C4-2B (cell line): ENCODE measurements at regions not wholly inside any gene's neighbourhood (a gene's known extent, or its start where the extent isn't known, plus 50 kb on each side); places are given as distances from the start of the nearest gene placed in this dataset.

ENCODE experiments used
- ZFX ChIP-seq: fragments of 450-650 bp; IDR thresholded peaks from 2 replicates; pipeline ENCODE4 v1.6.1; 2017
- TF ChIP-seq, protein P1 (sequence below): fragments of 450-650 bp; conservative IDR thresholded peaks from 2 replicates; pipeline ENCODE4 v1.5.1; 2017; ENCODE audit warnings: mild to moderate bottlenecking

DNA sequence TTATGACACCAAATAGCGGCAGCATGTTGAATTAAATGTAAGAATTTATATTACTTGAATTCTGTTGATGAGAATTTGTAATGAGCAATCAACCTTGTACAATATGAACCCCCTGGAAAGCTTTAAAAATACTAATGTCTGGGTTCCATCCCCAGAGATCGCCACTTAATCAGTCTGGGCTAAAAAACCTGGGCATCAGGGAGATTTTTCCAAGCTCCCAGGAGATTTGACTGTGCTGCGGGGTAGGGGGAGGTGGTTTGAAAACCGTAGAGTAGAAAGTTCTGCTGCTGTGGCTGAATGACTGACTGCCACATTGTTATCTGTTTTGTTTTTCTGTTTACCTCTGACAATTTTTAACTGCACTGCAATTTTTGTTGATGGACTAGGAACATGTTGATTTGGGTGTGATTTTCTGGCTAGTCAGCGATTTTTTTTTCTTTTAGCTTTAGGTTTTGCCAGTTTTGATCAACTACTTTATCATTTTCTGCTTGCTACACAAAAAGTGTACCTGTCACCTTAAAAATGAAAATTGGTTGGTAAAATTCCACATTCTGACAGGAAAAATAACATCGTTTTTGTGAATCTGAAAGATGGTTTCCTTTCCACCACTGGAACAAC is 79.3 kb downstream of the PCTP start:
- TF ChIP-seq, protein P1, sequence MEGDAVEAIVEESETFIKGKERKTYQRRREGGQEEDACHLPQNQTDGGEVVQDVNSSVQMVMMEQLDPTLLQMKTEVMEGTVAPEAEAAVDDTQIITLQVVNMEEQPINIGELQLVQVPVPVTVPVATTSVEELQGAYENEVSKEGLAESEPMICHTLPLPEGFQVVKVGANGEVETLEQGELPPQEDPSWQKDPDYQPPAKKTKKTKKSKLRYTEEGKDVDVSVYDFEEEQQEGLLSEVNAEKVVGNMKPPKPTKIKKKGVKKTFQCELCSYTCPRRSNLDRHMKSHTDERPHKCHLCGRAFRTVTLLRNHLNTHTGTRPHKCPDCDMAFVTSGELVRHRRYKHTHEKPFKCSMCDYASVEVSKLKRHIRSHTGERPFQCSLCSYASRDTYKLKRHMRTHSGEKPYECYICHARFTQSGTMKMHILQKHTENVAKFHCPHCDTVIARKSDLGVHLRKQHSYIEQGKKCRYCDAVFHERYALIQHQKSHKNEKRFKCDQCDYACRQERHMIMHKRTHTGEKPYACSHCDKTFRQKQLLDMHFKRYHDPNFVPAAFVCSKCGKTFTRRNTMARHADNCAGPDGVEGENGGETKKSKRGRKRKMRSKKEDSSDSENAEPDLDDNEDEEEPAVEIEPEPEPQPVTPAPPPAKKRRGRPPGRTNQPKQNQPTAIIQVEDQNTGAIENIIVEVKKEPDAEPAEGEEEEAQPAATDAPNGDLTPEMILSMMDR: no peak
- no peak for TF ChIP-seq ZFX
